ENCODE measurements at regions not wholly inside any gene's neighbourhood (a gene's known extent, or its start where the extent isn't known, plus 50 kb on each side); places are given as distances from the start of the nearest gene placed in this dataset.

GRCh38 chrX:7204619-7205018, 56.7 kb upstream of the PUDP start:
- no peak for TF ChIP-seq EZH2 (IDR thresholded peaks at IDR 0.05; ENCODE audit: low read length, missing control alignments)
- TF ChIP-seq, protein P1, sequence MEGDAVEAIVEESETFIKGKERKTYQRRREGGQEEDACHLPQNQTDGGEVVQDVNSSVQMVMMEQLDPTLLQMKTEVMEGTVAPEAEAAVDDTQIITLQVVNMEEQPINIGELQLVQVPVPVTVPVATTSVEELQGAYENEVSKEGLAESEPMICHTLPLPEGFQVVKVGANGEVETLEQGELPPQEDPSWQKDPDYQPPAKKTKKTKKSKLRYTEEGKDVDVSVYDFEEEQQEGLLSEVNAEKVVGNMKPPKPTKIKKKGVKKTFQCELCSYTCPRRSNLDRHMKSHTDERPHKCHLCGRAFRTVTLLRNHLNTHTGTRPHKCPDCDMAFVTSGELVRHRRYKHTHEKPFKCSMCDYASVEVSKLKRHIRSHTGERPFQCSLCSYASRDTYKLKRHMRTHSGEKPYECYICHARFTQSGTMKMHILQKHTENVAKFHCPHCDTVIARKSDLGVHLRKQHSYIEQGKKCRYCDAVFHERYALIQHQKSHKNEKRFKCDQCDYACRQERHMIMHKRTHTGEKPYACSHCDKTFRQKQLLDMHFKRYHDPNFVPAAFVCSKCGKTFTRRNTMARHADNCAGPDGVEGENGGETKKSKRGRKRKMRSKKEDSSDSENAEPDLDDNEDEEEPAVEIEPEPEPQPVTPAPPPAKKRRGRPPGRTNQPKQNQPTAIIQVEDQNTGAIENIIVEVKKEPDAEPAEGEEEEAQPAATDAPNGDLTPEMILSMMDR (conservative IDR thresholded peaks at IDR 0.05 in 1 of 2, IDR thresholded peaks at IDR 0.05 in 1 of 2; ENCODE audit: low read depth in 1 of 2, low read length in 2 of 2): no peak

All from fibroblast of lung (primary cell).